Immature natural killer cell (primary cell): ENCODE measurements at regions not wholly inside any gene's neighbourhood (a gene's known extent, or its start where the extent isn't known, plus 50 kb on each side); places are given as distances from the start of the nearest gene placed in this dataset.

Source experiments
- DNase-seq, 3 donors: peaks; one replicate each; pipeline ENCODE4 v3.0.0; 2022; ENCODE audit warnings: mixed read lengths in 1 of 3
- H3K27ac Mint-ChIP-seq, 6 donors: one replicate each; pipeline ENCODE4 v1.8.0; 2020; ENCODE audit warnings: mixed read lengths in 6 of 6, mild to moderate bottlenecking in 5 of 6, inconsistent platforms in 4 of 6, moderate library complexity in 3 of 6
- H3K27me3 Mint-ChIP-seq, 3 donors: one replicate each; pipeline ENCODE4 v1.8.0; 2020 to 2021; ENCODE audit warnings: low read depth in 3 of 3, mild to moderate bottlenecking in 3 of 3, mixed read lengths in 3 of 3, moderate library complexity in 3 of 3, inconsistent platforms in 1 of 3
- H3K36me3 Mint-ChIP-seq, 3 donors: one replicate each; pipeline ENCODE4 v1.8.0; 2020; ENCODE audit warnings: mixed read lengths in 3 of 3, inconsistent platforms in 2 of 3, mild to moderate bottlenecking in 2 of 3
- H3K4me1 Mint-ChIP-seq, 2 donors: one replicate each; pipeline ENCODE4 v1.8.0; 2020; ENCODE audit warnings: inconsistent platforms in 2 of 2, mild to moderate bottlenecking in 2 of 2, mixed read lengths in 2 of 2, moderate library complexity in 1 of 2
- H3K4me3 Mint-ChIP-seq, 5 donors: one replicate each; pipeline ENCODE4 v1.8.0; 2020; ENCODE audit warnings: mild to moderate bottlenecking in 5 of 5, mixed read lengths in 5 of 5, inconsistent platforms in 3 of 5, moderate library complexity in 3 of 5
- H3K9me3 Mint-ChIP-seq, 6 donors: one replicate each; pipeline ENCODE4 v1.8.0; 2020; ENCODE audit warnings: mild to moderate bottlenecking in 6 of 6, mixed read lengths in 6 of 6, inconsistent platforms in 4 of 6, moderate library complexity in 3 of 6

DNA sequence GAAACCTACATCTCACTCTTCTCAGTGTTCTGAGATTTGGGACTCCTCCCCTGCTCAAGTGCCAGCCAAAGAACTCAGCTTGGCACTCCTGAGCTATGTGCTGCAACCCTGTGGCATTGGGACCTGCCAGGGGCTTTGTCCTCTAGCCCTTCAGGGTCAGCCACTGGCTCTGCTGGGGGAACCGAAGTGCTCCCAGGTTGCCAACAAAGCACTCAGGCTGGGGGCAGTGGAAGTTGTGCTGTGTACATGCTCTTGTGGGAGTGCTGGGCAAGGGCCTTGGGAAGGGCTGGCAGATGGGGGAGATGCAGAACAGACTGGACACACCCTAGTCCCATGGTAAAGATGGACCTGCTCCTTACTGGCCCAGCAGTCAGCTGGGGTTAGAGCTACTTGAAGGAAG is 498.6 kb downstream of the CAAP1 start:
- H3K36me3 Mint-ChIP-seq: no peaks in the 10 kb centered on the region
- H3K27me3 Mint-ChIP-seq: peaks cover 0 to 3% (median 1%) of the 10 kb centered on the region in 3 donors
- H3K9me3 Mint-ChIP-seq: peaks cover 9 to 53% (median 33%) of the 10 kb centered on the region in 6 donors
- no peak for DNase-seq
- H3K4me3 Mint-ChIP-seq: no peak overlapping the region
- no peak overlapping the region for H3K27ac Mint-ChIP-seq
- no peaks in the 10 kb centered on the region for H3K4me1 Mint-ChIP-seq

DNA sequence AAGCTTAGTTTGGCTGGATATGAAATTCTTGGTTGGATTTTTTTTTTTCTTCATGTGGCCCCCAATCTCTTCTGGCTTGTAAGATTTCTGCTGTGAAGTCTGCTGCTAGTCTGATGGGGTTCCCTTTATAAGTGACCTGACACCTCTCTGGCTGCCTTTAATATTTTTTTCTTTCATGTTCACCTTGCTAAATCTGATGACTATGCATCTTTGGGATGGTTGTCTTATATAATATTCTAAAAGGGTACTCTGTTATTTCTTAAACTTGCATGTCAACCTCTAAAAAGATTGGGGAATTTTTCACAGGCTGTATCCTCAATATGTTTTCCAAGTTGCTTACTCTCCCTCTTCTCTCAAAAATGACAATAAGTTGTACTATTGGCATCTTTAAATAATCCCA is 500.0 kb downstream of the CAAP1 start:
- no peaks in the 10 kb centered on the region for H3K4me1 Mint-ChIP-seq
- peaks cover 13 to 45% (median 29%) of the 10 kb centered on the region in 6 donors for H3K9me3 Mint-ChIP-seq
- no peak overlapping the region for H3K27ac Mint-ChIP-seq
- peaks cover 0 to 3% (median 1%) of the 10 kb centered on the region in 3 donors for H3K27me3 Mint-ChIP-seq
- no peak for DNase-seq
- no peak overlapping the region for H3K4me3 Mint-ChIP-seq
- no peaks in the 10 kb centered on the region for H3K36me3 Mint-ChIP-seq

DNA sequence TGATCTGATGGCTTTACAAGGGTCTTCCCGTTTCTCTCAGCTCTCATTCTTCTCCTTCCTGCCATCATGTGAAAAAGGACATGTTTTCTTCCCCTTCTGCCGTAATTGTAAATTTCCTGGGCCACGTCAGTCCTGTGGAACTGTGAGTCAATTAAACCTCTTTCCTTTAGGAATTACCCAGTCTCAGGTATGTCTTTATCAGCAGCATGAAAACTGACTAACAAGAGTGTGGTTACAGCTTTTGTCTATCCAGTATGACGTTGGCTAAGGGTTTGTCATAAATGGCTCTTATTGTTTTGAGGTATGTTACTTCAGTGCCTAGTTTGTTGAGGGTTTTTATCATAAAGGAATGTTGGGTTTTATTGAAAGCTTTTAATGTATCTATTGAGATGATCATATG is 501.6 kb downstream of the CAAP1 start:
- peaks cover 0 to 3% (median 1%) of the 10 kb centered on the region in 3 donors for H3K27me3 Mint-ChIP-seq
- H3K36me3 Mint-ChIP-seq: no peaks in the 10 kb centered on the region
- peaks cover 13 to 53% (median 28%) of the 10 kb centered on the region in 6 donors for H3K9me3 Mint-ChIP-seq
- no peak overlapping the region for H3K27ac Mint-ChIP-seq
- DNase-seq: no peak
- H3K4me3 Mint-ChIP-seq: no peak overlapping the region
- H3K4me1 Mint-ChIP-seq: no peaks in the 10 kb centered on the region

DNA sequence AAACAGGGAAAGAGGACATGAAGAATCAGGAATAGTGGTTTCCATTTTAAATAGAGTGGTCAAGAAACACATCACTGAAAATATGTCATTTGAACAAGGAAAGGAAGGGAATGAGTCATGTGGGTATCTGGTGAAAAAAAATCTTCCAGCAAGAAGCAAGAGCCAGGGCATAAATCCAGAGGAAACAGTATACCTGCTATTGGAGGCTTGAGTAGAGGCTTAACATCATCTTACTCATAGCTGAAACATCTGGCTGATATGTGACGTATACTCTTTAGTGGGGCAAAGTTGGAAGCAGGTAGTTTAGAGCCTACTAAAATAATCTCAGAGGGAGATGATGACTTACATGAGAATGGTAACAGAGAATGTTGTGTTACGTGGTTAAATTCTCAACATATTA is 517.2 kb downstream of the CAAP1 start:
- DNase-seq: no peak
- Mint-ChIP-seq H3K4me3 (no peak overlapping the region), H3K36me3 (no peaks in the 10 kb centered on the region), H3K9me3 (peaks cover 7 to 32% (median 20%) of the 10 kb centered on the region in 6 donors), H3K4me1 (no peaks in the 10 kb centered on the region), H3K27ac (no peak overlapping the region), H3K27me3 (no peaks in the 10 kb centered on the region)

DNA sequence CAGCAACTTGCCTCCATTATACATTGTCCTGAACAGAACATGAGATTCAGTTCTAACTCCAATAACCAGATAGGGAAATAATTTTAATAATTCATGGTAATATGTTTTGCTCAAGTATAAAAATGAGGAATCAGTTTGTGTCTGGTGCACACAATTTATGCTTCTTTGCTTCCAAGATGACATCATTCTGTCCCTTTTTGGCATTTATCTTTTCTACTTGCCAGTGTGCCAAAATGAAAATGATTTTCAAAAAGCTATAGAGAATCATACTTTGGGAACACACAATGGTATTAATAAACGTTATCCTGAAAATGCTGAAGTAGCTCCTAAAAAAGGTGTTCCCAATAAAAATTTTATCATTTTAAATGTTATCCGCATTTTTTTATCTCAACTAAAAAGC is 519.0 kb downstream of the CAAP1 start:
- DNase-seq: no peak
- Mint-ChIP-seq H3K9me3 (peaks cover 7 to 29% (median 23%) of the 10 kb centered on the region in 6 donors), H3K4me1 (no peaks in the 10 kb centered on the region), H3K36me3 (no peaks in the 10 kb centered on the region), H3K4me3 (no peak overlapping the region), H3K27ac (no peak overlapping the region), H3K27me3 (no peaks in the 10 kb centered on the region)

DNA sequence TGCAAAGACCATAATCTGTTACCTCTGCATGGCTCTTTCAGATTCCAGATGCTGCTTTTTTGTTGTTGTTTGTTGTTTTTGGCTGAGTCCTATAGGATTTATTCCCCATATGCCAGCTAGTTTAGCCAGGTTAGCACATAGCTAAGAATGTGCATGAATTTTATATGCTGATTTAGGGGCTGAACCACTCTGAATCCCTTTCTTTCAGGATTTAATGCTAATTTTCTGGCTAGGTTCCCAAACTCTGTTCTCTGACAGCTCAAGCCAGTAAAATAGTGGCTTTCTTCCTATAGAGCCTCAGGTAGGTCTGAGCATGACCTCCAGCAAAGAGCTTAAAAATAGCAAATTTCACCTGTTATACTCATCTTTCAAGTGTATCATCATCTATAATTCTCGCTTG is 521.4 kb downstream of the CAAP1 start:
- Mint-ChIP-seq H3K4me3 (no peak overlapping the region), H3K9me3 (peaks cover 6 to 35% (median 22%) of the 10 kb centered on the region in 6 donors), H3K27me3 (no peaks in the 10 kb centered on the region), H3K4me1 (no peaks in the 10 kb centered on the region), H3K36me3 (no peaks in the 10 kb centered on the region), H3K27ac (no peak overlapping the region)
- no peak for DNase-seq

DNA sequence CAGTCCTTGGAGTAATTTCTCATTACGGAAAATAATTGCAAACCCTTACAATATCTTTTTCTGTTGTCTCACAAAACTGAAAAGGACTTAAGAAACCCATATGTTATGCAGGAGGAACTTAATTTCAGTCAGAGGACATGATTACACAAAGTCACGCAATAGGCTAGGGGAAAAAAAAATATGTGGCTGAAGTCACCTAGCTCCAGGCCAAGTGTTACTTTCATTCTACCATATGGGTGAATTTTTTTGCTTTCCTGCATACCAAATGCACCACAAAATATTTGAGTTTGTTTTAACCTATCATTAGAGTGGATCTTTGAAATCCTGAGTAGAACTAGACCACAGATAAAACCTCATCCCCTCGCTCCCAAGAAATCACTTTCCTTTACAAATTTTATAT is 523.5 kb downstream of the CAAP1 start:
- no peaks in the 10 kb centered on the region for H3K27me3 Mint-ChIP-seq
- no peak for DNase-seq
- peaks cover 0 to 2% (median 0%) of the 10 kb centered on the region in 3 donors for H3K36me3 Mint-ChIP-seq
- H3K9me3 Mint-ChIP-seq: peaks cover 8 to 38% (median 16%) of the 10 kb centered on the region in 6 donors
- no peaks in the 10 kb centered on the region for H3K4me1 Mint-ChIP-seq
- H3K4me3 Mint-ChIP-seq: no peak overlapping the region
- H3K27ac Mint-ChIP-seq: no peak overlapping the region

DNA sequence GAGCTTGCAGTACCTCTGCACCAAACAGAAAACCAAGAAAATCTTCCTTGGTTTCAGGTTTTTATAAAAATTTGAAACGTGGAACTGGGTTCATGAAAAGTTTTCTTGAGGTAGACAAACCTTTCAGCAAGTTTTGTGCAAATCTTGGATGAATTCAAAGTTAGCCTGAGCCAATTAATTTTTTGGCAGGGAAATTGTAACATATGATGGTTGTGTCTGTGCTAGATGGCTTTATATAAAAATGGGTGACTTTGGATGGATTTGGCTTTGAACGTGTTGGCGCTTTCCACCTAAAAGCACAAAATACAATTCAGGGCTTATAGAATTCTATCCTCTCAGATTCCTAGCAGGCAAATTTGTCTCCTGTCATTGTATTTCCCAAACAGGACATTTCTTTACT is 524.4 kb downstream of the CAAP1 start:
- Mint-ChIP-seq H3K27me3 (no peaks in the 10 kb centered on the region), H3K9me3 (peaks cover 8 to 41% (median 12%) of the 10 kb centered on the region in 6 donors), H3K36me3 (peaks cover 0 to 2% (median 0%) of the 10 kb centered on the region in 3 donors), H3K27ac (no peak overlapping the region), H3K4me1 (no peaks in the 10 kb centered on the region), H3K4me3 (no peak overlapping the region)
- no peak for DNase-seq

DNA sequence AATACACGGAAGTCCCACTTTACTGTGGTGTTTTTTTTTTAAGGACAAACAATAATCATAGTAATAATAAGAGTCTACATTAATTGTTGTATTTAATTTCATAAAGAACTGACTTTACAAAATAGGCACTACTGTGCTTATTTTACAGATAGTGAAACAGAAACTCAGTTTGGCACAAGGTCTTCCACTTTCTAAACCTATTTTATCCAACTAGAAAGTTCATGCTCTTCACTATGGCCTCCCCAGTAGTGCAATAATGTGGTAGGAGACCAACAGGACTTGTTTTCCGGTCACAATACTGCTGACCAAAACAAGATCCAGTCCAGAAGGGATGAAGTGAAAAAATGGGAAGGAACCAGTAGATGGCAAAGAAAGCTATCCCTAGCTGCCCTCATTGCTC is 531.6 kb downstream of the CAAP1 start:
- H3K9me3 Mint-ChIP-seq: peaks cover 10 to 50% (median 26%) of the 10 kb centered on the region in 6 donors
- no peak overlapping the region for H3K27ac Mint-ChIP-seq
- H3K36me3 Mint-ChIP-seq: peaks cover 0 to 4% (median 0%) of the 10 kb centered on the region in 3 donors
- H3K4me3 Mint-ChIP-seq: no peak overlapping the region
- no peaks in the 10 kb centered on the region for H3K27me3 Mint-ChIP-seq
- no peaks in the 10 kb centered on the region for H3K4me1 Mint-ChIP-seq
- DNase-seq: no peak

DNA sequence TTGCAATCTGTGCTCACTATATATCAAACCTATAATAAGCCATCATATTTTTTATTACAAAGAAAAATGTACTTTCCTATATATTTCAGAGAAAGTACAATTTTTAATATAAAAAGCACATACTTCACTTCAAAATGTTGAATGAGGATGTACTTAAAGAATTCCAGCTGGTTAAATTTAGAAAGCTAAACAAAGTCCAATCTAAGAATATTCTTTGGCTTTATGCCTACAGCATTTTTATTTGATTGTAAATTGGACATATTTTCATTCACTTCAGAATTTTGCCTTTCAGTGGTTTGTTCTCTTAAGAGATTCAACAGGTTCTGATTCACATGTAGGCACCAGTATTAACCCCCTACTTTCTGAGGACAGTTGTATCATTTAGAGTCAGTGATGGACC is 533.8 kb downstream of the CAAP1 start:
- Mint-ChIP-seq H3K9me3 (peaks cover 13 to 51% (median 27%) of the 10 kb centered on the region in 6 donors), H3K4me3 (no peak overlapping the region), H3K4me1 (no peaks in the 10 kb centered on the region), H3K27me3 (no peaks in the 10 kb centered on the region), H3K27ac (no peak overlapping the region), H3K36me3 (peaks cover 0 to 3% (median 0%) of the 10 kb centered on the region in 3 donors)
- DNase-seq: no peak

DNA sequence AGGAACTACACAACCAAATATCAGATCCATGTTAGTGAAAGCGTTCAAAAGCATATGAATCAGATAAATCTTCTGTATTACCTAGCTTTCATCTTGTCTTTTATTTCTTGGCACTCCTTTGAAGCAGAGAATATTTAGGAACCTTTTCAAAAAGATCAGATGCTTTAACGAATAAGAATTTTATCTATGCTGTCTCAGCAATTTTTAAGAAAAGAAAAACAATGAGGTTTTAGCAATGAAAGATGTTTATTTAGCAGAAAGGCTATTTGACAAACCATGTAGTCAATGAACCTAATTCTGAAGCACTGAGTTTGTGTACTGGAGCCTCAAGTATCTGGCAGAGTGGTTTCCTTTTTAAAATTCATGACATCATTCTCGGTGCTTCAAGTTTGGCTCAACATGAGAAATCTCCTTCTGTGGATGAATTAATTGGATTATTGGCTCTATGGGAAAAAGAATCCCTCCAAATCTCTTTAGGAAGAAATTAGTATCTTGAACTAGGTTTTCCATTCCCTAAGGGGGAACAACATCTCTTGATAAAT is 534.7 kb downstream of the CAAP1 start:
- no peak overlapping the region for H3K27ac Mint-ChIP-seq
- no peak overlapping the region for H3K4me3 Mint-ChIP-seq
- H3K4me1 Mint-ChIP-seq: no peaks in the 10 kb centered on the region
- no peak for DNase-seq
- H3K36me3 Mint-ChIP-seq: peaks cover 0 to 3% (median 0%) of the 10 kb centered on the region in 3 donors
- peaks cover 16 to 52% (median 28%) of the 10 kb centered on the region in 6 donors for H3K9me3 Mint-ChIP-seq
- no peaks in the 10 kb centered on the region for H3K27me3 Mint-ChIP-seq

DNA sequence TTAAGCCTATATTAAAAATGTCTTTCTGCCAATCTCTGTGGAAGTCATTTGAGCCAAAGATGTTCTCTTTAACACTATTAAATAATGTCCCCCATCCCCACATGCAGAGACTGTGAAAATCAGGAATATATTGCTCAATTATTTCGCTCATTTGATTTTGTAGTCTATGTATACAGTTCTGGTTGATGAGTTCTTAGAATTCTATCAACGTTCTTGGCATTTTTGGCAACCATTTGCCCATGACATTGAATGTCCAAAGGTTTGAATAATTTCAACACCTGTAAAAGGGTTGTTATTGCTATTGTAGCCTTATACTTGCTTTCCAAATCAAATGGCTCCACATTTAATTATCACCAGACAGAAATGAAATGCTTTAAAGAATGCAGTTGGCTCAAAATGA is 536.1 kb downstream of the CAAP1 start:
- no peak for DNase-seq
- no peaks in the 10 kb centered on the region for H3K4me1 Mint-ChIP-seq
- no peak overlapping the region for H3K27ac Mint-ChIP-seq
- peaks cover 0 to 3% (median 0%) of the 10 kb centered on the region in 3 donors for H3K36me3 Mint-ChIP-seq
- no peak overlapping the region for H3K4me3 Mint-ChIP-seq
- H3K27me3 Mint-ChIP-seq: no peaks in the 10 kb centered on the region
- peaks cover 16 to 49% (median 32%) of the 10 kb centered on the region in 6 donors for H3K9me3 Mint-ChIP-seq

DNA sequence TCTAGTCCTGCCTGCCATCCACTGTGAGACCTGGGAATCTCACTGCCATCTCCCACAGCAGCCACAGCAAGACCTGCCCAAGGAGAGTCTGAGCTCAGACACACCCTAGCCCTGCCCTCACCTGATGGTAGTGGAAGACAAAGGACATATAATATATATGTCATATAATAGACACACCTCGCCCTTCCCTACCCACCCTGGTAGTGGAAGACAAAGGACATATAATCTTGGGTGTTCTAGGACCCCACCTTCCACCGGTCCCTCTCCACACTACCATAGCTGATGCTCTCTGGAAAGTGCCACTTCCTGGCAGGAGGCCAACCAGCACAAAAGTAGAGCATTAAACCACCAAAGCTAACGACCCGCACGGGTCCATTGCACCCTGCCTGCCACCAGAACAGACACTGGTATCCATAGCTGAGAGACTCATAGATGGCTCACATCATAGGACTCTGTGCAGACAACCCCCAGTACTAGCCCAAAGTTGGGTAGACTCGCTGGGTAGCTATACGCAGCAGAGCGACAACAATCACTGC is 545.6 kb downstream of the CAAP1 start:
- Mint-ChIP-seq H3K4me3 (no peak overlapping the region), H3K9me3 (peaks cover 8 to 44% (median 28%) of the 10 kb centered on the region in 6 donors), H3K27ac (no peak overlapping the region), H3K4me1 (no peaks in the 10 kb centered on the region), H3K36me3 (peaks cover 0 to 3% (median 0%) of the 10 kb centered on the region in 3 donors), H3K27me3 (peaks cover 0 to 2% (median 1%) of the 10 kb centered on the region in 3 donors)
- no peak for DNase-seq

DNA sequence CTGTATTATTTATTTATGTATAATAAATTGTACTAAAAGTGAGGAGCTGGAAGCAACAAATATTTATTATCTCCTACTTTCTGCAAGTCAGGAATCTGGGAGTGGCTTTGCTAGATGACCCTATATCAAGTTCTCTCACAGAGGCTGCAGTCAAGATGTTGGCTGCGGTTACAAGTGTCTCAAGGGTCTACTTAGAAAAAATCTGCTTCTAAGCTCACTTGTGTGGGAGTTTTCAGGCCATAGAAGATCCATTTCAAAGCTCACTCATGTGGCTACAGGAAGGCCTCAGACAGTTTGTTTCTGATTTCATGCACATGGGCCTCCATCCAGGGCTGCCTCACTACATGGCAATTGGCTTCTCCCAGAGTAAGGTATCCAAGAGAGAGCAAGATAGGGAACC is 551.1 kb downstream of the CAAP1 start:
- no peaks in the 10 kb centered on the region for H3K4me1 Mint-ChIP-seq
- H3K27me3 Mint-ChIP-seq: peaks cover 0 to 2% (median 1%) of the 10 kb centered on the region in 3 donors
- no peak overlapping the region for H3K27ac Mint-ChIP-seq
- H3K36me3 Mint-ChIP-seq: peaks cover 0 to 3% (median 0%) of the 10 kb centered on the region in 3 donors
- no peak for DNase-seq
- H3K4me3 Mint-ChIP-seq: no peak overlapping the region
- H3K9me3 Mint-ChIP-seq: peaks cover 6 to 55% (median 28%) of the 10 kb centered on the region in 6 donors

DNA sequence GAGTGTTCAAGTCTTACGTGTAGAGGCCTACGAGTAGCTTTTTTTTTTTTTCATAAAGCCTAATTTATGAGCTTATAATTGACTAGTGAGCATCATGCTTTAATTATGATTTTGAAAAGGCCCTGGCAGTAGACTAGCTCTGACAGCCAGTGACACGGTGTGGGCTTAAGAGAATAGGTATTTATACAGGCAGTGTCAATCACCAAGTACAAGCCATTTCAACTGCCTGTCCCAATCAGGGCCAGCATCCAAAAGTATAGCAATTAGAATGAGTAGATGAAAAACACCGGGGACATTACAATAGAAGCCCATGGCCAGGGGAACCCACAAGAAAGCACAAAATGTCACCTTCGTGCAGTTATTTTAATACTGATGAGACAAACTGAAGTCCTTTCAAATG is 552.8 kb downstream of the CAAP1 start:
- no peak for DNase-seq
- Mint-ChIP-seq H3K9me3 (peaks cover 3 to 49% (median 18%) of the 10 kb centered on the region in 6 donors), H3K4me3 (no peak overlapping the region), H3K27ac (no peak overlapping the region), H3K27me3 (no peaks in the 10 kb centered on the region), H3K36me3 (no peaks in the 10 kb centered on the region), H3K4me1 (no peaks in the 10 kb centered on the region)
